ENCODE measurements at regions not wholly inside any gene's neighbourhood (a gene's known extent, or its start where the extent isn't known, plus 50 kb on each side); places are given as distances from the start of the nearest gene placed in this dataset.
"Not testable (repeated sequence)": the region's sequence is repeated elsewhere in the genome, so short reads cannot be mapped to it uniquely, and the experiment has no call there.

DNA sequence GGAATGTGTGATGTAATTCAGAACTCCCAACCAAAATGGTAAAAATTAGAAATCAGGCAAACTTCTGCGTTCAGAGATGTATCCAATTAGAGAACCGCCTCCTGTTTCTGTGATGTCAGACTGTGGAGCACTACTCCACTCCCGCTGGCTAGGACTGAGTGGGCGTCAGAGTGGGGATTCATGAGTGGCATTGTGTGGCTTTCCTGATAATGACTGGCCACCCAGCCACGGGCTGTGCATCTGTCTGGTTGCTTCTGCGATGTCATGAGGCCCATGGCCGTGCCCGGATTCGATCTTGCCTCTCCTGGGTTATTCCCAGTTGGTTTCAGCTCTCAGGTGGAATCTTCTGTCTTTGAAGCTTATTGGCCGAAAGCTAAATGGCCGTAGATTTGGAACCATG is 87.1 kb upstream of the KCNA1 start:
- no peak for DNase-seq

DNA sequence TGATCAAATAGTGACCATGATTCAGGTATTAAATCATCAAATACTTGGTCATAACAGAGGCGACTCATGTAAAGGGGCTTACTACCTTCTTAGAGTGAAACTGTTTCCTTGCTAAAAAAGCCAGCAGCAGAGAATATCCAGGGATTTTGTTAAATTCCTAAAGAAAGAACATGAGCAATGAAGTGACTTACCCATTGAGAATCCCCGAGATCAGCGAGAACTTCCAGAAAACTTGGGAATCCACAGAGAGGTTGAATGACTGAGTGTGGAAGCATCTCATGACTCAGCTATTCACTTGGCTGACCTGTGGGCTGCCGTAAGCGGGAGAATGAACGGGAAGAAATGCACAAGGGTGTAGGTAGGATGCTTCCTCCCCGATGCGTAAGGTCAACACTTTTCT is 85.3 kb upstream of the KCNA1 start:
- no peak for DNase-seq

DNA sequence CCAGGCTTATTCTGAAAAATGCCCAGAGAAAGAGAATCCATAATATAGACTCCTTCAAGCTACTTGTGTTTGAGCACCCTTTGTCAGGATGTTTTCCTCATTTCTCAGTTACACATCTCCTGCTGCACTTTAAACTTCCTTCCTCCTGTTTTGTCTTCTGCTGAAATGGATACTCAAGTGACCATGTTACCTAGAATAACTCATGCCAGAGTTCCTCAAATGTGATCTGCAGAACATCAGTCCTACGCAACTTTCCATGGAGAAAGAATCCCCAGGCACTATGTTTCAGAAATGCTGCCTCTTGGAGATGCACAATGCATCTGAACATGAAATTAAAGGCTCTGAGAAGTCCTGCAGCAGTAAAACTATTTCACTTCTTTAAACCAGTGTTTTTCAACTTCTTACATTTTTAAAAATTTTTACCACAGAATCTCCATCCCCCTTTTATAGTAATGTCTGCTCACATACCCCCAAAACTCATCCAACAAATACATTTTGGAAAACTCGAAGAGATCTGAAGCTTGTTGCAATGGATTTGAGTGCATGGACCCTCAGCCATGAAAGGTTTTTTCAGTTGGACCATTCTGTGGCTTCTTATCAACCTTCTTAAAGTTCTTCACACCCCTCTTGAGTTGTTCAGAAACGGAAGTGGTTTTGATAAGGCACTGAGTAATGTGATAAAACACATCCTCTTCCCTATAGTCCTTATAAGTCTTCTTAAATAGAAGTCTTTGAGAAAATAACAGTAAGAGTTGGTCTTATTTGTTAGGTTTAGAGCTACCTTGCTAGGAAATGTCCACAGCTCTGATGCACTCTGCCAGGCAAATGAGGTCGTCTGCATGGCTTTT is 84.5 kb upstream of the KCNA1 start:
- no peak for DNase-seq

DNA sequence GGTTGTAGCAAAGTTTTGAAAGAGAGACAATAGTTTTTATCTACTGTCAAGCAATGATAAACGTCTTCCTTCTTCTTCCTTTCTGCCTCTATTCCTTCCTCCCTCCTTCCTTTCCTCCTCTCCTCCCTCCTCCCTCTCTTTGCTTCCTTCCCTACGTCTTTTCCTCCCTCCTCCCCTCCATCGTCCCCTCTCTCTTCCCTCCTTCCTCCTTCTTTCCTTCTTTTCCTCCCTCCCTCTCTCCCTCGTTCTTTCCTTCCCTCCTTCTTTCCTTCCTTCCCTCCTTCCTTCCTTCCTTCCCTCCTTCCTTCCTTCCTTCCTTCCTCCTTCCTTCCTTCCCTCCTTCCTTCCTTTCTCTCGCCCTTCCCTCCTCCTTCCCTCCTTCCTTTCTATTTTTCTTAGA is 82.8 kb upstream of the KCNA1 start:
- no peak for DNase-seq

DNA sequence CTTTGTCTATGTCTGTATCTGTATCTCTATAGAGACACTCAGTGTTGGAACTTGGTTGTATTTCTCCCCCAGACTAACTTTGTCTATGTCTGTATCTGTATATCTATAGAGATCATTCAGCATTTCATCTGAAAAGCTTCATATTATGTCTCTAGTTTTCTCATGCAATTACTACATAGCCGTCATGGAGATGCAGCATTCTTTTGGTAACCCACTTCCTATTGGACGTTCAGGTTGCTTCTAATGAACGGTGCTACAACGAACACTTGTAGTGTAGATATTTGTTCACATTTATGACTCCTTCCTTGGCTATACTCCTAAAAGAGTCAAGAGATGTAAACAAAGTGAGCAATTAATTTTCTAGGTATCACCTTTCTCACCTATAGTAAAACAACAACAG is 81.5 kb upstream of the KCNA1 start:
- DNase-seq, result no peak

DNA sequence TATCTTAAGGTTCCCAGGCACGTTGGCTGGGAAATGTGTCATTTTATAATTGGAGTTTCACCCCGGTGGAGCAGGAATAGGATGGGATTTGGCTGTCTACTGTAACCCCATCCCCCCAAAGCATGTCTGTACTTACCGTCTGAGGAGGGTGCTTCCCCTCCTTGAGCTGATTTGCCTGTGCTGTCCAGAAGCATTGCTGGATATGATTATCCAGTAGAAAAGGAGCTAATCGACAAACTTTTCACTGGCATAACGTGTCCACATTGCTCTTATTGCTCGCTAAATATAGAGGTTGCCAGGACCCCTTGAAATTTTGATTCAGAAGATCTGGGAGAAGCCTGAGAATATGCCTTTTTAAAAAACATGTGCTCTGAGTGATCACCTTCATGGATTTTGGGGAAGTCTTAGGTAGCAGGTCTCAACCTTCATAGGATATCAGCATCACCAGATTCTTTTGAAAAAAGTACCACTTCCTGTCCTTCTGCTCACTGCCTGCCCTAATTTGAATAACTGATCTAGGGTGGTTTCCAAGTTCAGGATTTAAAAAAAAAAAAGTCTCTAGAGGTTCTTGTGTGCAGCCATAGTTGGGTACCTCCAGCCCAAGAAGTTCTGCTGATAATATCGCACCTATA is 80.4 kb upstream of the KCNA1 start:
- DNase-seq, result no peak

DNA sequence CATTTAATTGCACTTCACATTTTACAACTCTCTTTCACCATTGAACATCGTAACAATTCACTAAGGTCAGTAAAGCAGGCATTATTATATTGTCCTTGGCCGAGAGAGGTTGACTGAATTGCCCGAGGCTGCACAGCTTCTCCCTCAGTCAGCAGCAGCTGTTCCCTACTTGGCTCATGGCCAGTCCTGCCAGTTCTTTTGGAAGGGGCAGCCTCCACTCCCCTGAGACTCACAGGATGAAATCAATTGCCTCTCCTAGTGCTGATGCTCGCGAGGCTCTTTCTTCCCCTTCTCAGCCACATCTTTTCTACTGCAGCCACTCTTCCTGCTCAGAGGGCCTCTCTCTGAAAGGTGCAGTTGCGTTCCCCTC is 79.9 kb upstream of the KCNA1 start:
- no peak for DNase-seq

DNA sequence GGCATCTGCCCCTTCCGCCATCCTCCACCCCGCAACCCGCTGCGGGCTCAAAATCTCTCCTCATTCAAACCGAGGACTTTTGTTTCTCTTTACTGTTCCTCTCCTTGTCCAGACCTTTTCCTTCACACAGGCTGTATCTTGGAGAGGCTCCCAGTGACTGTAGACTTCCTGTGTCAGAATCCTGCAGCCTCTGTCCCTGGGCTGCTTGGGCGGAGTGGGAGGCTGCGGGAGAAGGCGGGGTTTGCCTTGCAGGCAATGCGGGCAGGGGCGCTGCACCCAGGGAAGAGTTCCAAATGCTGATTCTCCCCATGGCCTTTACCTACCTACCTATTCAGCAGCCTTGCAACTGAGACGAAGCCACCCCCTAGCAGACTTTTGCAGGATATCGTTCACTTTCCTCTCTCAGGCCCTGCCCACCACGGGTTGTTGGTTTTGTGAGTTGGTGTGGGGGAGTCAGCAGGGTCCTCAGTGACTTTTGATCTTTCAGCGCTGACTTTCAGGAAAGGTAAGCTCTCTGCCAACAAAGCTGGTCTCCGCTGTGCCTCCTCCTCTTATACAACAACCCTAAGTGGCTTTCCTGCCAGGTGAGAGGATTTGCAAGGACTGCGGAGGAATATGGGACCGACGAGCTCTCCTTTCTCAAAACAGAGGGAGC is 79.0 kb upstream of the KCNA1 start:
- DNase-seq, result no peak

DNA sequence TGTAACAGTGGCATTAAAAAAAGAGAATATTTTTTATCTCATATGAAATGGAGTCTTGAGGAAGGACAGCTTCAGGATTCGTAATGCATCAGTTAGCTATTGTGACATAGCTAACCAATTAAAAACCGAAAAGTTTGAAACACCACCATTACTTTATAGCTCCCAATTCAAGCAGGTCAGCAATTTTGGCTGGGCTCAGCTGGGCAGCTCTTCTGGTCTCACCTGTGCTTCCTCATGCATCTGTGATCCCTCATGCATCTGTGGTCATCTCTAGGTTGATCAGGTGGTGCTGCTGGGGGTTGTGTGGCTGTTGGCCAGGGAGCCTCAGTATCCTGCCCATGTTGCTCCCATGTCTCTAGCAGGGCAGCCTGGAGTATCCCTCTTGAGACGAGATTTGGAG is 76.7 kb upstream of the KCNA1 start:
- DNase-seq, result no peak

DNA sequence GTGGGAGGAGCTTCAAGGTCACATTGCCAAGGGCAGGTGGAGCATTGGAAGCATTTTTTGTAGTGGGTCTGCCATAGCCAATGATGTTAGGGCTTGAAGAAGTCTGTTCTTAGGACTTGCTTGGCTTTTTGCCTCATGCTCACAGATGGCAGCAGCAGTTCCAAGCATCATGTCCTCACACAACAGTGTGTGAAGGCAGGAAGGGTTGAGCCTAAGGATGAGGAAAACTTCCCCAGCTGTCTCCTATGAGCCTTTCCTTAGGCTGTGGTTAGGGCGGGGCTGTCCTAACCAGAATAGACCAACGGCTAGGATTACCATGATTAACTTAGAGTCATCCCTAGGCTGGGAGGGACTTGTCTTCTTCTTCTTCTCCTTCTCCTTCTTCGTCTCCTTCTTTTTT is 76.2 kb upstream of the KCNA1 start:
- DNase-seq, result no peak

DNA sequence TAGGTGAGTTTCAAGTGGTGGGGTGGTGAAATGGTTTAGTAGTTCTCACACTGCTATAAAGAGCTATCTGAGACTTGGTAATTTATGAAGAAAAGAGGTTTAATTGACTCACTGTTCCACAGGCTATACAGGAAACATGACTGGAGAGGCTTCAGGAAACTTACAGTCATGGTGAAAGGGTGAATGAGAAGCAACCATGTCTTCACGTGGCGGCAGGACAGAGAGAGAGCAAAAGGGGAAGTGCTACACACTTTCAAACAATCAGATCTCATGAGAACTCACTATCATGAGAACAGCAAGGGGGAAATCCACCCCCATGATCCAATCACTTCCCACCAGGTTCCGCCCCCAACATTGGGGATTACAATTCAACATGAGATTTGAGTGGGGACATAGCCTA is 67.3 kb upstream of the KCNA1 start:
- not testable (repeated sequence) for DNase-seq

DNA sequence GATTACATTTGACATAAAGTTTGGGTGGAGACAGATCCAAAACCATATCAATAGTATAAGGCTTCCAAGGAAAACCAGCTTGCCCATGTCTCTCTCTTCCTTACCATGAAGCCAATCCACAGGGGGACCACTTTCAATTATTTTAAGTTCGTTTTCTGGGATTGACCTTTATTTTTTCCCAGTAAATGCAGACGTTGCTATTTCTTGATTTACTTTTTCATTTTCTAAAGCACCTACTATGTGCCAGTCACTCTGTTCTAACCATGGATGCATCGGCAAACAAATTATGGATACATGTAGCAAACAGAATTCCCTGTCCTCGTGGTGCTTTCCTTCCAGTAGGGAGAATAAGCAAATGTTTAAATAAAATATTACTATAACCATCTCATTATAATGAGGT is 65.8 kb upstream of the KCNA1 start:
- DNase-seq, result no peak

DNA sequence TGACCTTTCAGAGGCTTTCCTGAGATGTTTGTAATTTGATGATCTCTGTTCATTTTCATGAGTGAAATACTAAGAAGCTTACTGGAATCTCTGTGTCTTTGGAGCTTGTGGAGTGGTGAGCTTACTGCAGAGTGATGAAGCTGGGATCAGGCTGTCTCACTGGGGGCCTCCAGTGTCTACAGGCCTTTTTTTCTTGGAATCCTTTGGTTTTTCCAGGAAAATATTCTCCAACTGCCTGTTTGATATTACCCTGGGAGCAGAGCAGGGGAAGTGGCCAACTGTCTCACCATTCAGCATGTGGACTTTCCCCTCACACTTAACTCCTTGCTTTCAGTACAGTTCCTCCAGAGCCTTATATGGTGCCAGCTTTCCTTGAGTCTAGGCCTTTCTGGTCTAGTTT is 62.0 kb upstream of the KCNA1 start:
- no peak for DNase-seq

DNA sequence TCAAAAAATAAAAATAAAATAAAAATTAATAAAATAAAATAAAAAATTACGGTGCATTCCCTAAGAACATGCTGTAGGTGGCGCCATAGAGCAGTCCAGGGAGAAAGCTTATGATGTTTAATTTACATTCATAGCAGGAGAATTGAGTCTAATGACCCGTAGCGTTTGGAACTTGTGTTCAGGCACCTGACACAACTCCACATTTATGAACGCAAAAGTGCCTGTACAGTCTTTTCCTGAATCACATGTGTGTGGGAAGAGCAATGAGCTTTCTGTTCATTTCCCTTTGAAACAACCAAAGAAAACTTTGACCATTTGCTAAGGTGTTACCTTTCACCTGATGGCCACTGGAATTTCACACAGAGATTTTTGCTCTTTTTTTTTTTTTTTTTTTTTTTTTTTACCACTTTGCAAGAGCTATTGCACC is 60.6 kb upstream of the KCNA1 start:
- no peak for DNase-seq

DNA sequence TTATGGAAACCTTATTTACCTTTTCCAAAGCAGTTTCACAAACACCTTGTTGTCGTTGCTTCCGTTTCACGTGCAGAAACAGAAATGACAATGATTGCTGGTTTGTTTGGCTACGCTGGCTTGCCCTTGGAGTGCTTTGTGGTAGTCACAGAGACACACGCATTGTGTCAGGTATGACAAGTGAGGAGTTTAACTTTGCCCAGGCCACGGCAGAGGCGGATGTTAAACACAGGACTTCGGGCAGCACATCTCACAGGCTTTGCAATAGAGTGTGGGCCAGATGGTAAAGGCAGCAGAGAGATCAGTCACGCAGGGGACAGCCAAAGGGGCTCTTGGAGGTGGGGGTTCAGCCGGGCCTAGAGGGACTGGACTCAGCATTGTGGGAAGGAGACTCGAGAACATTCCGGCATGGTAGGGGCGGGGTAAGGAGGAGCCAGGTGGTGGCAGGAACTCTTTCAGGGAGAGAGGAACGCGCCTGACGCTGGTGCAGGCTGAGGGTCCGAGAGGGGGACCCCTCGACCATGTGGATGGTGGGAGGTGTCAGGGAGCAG is 59.8 kb upstream of the KCNA1 start:
- no peak for DNase-seq

DNA sequence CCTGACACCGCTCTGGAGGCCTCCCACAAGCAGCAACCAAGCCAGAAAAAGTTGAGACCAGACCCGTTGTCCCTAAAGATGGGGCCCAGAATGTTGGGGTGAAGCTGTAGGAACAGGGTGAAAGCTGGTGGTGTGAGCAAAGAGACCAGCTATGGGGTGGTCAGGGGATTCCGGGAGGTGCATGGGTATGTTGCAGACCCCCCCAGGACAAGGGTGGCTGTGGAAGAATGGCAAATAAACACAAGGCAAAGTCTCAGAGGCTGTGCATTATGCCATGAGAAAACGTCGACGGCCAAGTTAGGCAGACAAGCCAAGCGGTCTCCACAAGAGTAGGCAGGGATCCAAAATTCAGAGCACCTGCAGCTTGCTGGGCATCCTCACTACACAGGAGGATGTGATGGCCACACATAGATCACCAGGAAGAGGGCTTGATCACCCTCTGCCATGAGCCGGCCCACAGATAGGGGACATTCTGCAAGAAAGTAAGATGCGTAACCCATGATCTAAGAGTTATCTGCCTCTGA is 58.8 kb upstream of the KCNA1 start:
- no peak for DNase-seq

DNA sequence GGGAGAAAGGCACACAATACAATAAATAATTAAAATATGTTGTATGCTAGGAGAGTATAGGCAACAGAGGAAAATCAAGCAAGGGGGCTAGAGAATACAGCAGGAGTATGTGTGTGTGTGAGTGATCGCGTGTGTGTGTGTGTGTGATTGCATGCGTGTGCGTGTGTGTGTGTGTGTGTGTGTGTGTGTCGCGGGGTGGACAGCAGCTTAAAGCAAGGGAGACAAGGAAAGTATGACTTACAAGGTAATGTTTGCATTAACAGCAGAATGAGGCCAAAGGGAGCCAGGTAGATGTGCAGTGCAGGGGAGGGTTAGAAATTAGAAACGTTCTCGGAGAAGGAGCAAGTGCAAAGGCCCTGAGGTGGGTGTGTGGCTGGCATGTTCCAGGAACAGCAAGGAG is 57.4 kb upstream of the KCNA1 start:
- DNase-seq, result no peak

DNA sequence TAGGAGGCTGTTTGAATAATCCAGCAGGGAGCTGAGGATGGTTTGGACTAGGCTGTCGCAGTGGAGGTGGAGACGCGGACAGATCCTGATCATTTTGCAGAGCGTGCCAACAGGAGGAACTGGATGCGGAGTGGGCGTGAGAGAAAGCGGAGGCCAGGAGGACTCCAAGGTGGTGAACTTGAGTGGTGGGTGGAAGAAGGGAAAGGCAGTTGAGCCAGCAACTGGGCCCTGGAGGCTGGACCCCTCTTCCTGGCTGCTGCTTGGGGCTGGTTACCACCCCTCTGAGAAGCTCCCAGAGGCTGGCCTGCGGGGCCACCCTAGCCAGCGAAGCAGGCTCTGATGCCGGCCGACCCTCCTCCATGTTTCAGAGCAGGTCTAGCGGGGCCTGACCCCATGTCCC is 56.8 kb upstream of the KCNA1 start:
- no peak for DNase-seq

DNA sequence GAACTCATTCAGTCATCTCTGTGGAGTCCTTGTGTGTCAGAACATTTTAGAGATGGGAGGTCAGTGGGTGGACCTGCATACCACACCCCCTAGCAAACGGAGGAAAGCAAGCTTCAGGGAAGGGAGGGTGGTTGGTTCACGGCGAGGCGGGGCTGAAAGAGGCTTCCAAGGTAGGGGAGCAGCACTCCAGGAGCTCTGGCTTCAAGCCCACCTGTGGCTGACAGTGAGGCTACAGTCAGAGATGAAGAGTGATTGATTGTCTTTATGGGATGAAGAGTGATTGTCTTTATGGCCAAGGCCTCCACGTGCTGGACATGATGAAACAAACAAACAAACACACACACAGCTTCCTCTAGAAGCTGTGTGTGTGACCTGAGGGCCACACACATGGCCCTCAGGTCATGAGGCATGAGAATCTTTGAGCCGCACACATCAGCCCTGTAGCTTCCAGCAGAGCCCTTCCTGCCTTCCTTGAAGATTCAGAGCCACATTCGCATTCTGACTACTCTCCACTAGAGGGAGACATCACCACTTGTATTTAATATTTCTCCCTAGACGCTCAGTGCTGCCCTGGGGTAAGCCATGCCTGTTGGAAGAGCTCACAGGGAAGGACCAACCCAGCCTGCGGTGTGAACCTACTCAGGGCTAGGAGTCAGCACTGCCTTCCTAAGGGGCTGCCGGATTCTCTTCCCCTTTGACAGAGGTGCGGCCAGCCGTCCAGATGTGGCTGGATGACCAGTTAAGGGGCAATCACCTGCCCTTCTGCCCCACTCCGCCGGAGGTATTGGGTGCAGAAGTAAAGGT is 54.4 kb upstream of the KCNA1 start:
- DNase-seq, result peak; percentile 68

DNA sequence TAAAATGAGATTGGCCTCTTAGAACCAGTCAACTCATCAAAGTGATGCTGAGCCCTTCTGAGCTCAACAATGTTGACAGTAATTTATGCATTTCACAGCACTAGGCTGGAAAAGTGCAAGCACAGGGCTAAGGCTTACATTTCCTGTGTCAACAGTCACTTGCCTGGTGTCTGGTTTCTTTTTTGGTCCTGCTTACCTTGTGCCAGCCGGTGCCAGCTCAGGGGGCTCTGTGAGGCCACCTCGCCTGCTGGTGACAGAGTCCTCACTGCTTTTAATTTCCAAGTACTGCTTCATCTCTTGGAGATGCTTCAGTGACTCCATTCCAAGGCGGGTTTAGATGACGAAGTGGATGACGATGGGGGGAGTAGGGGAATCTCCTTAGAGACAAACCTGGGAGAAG is 53.1 kb upstream of the KCNA1 start:
- no peak for DNase-seq

DNA sequence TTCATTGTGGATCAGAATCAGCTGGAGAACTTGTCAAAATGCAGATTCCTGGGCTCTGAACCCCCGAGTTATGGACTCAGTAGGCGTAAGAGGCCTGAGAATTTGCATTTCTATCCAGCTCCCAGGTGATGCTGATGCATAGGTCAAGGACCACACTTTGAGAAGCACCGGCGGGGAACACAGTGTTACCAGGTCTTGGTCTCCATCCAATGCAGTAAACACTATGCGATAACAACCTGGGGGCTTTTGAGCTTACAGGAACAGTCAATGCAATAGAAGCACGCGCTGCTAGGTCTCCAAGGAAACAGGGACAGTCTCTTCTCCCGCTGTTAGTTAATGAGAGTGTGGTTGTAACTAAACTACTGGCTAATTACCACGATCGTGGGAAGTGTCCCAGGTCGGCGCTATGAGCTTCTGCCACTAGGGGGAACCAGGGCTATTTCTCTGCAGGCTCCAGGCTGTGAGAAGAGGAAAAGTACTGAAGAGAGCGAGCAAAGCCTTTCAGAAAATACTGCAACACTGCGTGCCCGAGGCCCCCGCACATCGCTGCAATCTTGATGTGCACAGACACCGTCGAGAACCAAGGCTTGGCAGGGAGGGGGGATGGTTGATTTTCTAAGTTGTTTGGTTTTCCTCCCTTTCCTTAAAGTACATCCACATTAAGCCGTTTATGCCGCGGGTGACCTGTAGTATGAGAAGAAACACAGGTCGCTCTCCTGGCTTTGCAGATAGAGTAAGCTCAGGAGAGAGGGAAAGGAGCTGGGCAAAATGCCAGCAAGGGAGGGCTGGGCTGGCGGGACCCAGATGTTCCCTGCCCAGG is 52.0 kb upstream of the KCNA1 start:
- peak; percentile 88 for DNase-seq

DNA sequence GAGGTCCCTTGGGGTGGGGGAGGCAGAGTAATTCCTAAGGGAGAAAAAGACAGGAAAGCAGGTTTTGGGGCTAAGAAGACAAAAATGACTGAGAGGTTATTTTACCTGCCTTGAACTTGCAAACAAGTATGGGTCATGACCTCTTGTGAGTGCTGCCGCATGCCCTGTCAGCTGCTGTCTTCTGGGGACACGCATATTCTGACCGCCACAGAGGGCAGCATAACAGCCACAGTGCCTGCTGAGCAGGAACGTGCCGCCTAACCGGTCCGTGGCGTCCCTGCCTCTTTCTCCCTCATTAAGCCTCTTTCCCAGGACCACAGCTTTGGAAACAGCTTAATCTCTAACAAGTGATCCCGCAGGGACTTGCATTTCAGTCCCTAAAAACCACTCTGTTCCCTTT is 51.3 kb upstream of the KCNA1 start:
- no peak for DNase-seq

Data from activated effector memory CD4-positive, alpha-beta T cell treated with anti-CD3 and anti-CD28 coated beads, Interleukin-2, amount 50 U/mL, for 16 hours (primary cell).